Liver (tissue), 3 donors: ENCODE measurements at regions not wholly inside any gene's neighbourhood (a gene's known extent, or its start where the extent isn't known, plus 50 kb on each side); places are given as distances from the start of the nearest gene placed in this dataset.
"Not testable (repeated sequence)": the region's sequence is repeated elsewhere in the genome, so short reads cannot be mapped to it uniquely, and the experiment has no call there.

Experiments
- ATF3 ChIP-seq: IDR thresholded peaks from 2 replicates; pipeline ENCODE4 v1.6.1; 2016; ENCODE audit warnings: antibody characterized with exemption
- CTCF ChIP-seq: fragments of 150-350 bp; IDR thresholded peaks from 2 replicates; pipeline ENCODE4 v1.5.1; 2017; ENCODE audit warnings: improper control_type of control experiment, low read depth, low read length; ENCODE audit not compliant: missing input control
- EGR1 ChIP-seq, 2 donors: IDR thresholded peaks; 2 replicates each; pipeline ENCODE4 v1.6.1; 2016 to 2018; ENCODE audit warnings: antibody characterized with exemption in 2 of 2, low read depth in 2 of 2
- FOXA1 ChIP-seq: IDR thresholded peaks from 2 replicates; pipeline ENCODE4 v1.6.1; 2016; ENCODE audit warnings: antibody characterized with exemption
- GABPA ChIP-seq, 2 donors: IDR thresholded peaks in 1 of 2; conservative IDR thresholded peaks in 1 of 2; 2 replicates each; pipeline ENCODE4 v1.6.1; 2016; ENCODE audit warnings: antibody characterized with exemption in 2 of 2, mild to moderate bottlenecking in 1 of 2, moderate library complexity in 1 of 2
- HNF4A ChIP-seq, 2 donors: conservative IDR thresholded peaks; 2 replicates each; pipeline ENCODE4 v1.6.1; 2016; ENCODE audit warnings: antibody characterized with exemption in 2 of 2, mild to moderate bottlenecking in 2 of 2
- MAX ChIP-seq: IDR thresholded peaks from 2 replicates; pipeline ENCODE4 v1.6.1; 2016; ENCODE audit warnings: antibody characterized with exemption
- NR2F2 ChIP-seq: IDR thresholded peaks from 2 replicates; pipeline ENCODE4 v1.6.1; 2016; ENCODE audit warnings: antibody characterized with exemption
- RAD21 ChIP-seq, 2 donors: IDR thresholded peaks; 2 replicates each; pipeline ENCODE4 v1.6.1; 2016; ENCODE audit warnings: antibody characterized with exemption in 2 of 2, mild to moderate bottlenecking in 2 of 2
- REST ChIP-seq: IDR thresholded peaks from 2 replicates; pipeline ENCODE4 v1.6.1; 2016; ENCODE audit warnings: antibody characterized with exemption, mild to moderate bottlenecking
- RXRA ChIP-seq, 2 donors: IDR thresholded peaks; 2 replicates each; pipeline ENCODE4 v1.6.1; 2017 to 2018; ENCODE audit warnings: antibody characterized with exemption in 2 of 2, mild to moderate bottlenecking in 1 of 2
- SP1 ChIP-seq: IDR thresholded peaks from 2 replicates; pipeline ENCODE4 v1.6.1; 2018; ENCODE audit warnings: antibody characterized with exemption, mild to moderate bottlenecking
- TAF1 ChIP-seq: conservative IDR thresholded peaks from 2 replicates; pipeline ENCODE4 v1.6.1; 2016; ENCODE audit warnings: antibody characterized with exemption, mild to moderate bottlenecking
- YY1 ChIP-seq: IDR thresholded peaks from 2 replicates; pipeline ENCODE4 v1.6.1; 2016; ENCODE audit warnings: antibody characterized with exemption, mild to moderate bottlenecking
- donor health status: healthy.
- donor health status: healthy.

GRCh38 chr3:101110295-101110694, 117.1 kb upstream of the ABI3BP start:
- not testable (repeated sequence) for TF ChIP-seq RAD21 (IDR thresholded peaks at IDR 0.05); CTCF; SP1; YY1; TAF1; GABPA (IDR thresholded peaks at IDR 0.05 in 1 of 2, conservative IDR thresholded peaks at IDR 0.05 in 1 of 2); MAX; REST; FOXA1; EGR1 (IDR thresholded peaks at IDR 0.05; ENCODE audit: low read depth in 2 of 2); HNF4A (conservative IDR thresholded peaks at IDR 0.05); ATF3; RXRA (IDR thresholded peaks at IDR 0.05); NR2F2
